ENCODE measurements at regions not wholly inside any gene's neighbourhood (a gene's known extent, or its start where the extent isn't known, plus 50 kb on each side); places are given as distances from the start of the nearest gene placed in this dataset.

GRCh38 chr2:15791294-15791693, 149.1 kb upstream of the MYCN start (continued):
- TF ChIP-seq ETS1 (IDR thresholded peaks at IDR 0.05) = no peak
- TF ChIP-seq ZNF331 (CRISPR knock-in tag; IDR thresholded peaks at IDR 0.05; ENCODE audit: low read depth) = no peak
- TF ChIP-seq REST (IDR thresholded peaks at IDR 0.05; ENCODE audit: unreplicated experiment) = no peak
- no peak for TF ChIP-seq STAT1 (IDR thresholded peaks at IDR 0.05; ENCODE audit: unreplicated experiment)
- TF ChIP-seq CREB1 (CRISPR knock-in tag; IDR thresholded peaks at IDR 0.05; ENCODE audit: low read depth) = no peak
- TF ChIP-seq JUNB (IDR thresholded peaks at IDR 0.05; ENCODE audit: unreplicated experiment) = no peak
- no peak for TF ChIP-seq EZH2phosphoT487 (IDR thresholded peaks at IDR 0.05; ENCODE audit: unreplicated experiment)
- no peak for TF ChIP-seq EZH2 (IDR thresholded peaks at IDR 0.05; ENCODE audit: low read depth, unreplicated experiment)
- TF ChIP-seq POLR2AphosphoS5 (IDR thresholded peaks at IDR 0.05; ENCODE audit: low read depth) = no peak

GRCh38 chr2:15792331-15792730, 148.0 kb upstream of the MYCN start:
- peaks cover 5% of the 10 kb centered on the region for H3K27me3 Mint-ChIP-seq (ENCODE audit: insufficient read depth, low read depth, poor library complexity)
- H3K4me3 ChIP-seq = no peak overlapping the region
- TF ChIP-seq ZNF331 (CRISPR knock-in tag; IDR thresholded peaks at IDR 0.05; ENCODE audit: low read depth) (no peak), ZNF462 (CRISPR knock-in tag; IDR thresholded peaks at IDR 0.05) (no peak), ZNF114 (CRISPR knock-in tag; IDR thresholded peaks at IDR 0.05) (no peak), ETS1 (IDR thresholded peaks at IDR 0.05) (no peak), CTCF (conservative IDR thresholded peaks at IDR 0.05; ENCODE audit: low read depth in 2 of 2) (no peak), JUNB (IDR thresholded peaks at IDR 0.05; ENCODE audit: unreplicated experiment) (no peak)
- no peaks in the 10 kb centered on the region for H3K36me3 ChIP-seq (ENCODE audit: insufficient read depth)
- no peak overlapping the region for H3K4me2 ChIP-seq
- no peak overlapping the region for H3K27ac ChIP-seq (ENCODE audit: low read depth)
- H2AFZ ChIP-seq = no peak overlapping the region
- H3K9me3 Mint-ChIP-seq = no peaks in the 10 kb centered on the region; the same call in 2 of the 3 replicates
- H3K4me3 Mint-ChIP-seq = no peak overlapping the region
- H3K27me3 ChIP-seq (ENCODE audit: insufficient read depth) = no peaks in the 10 kb centered on the region
- H3K36me3 Mint-ChIP-seq (ENCODE audit: low read depth) = no peaks in the 10 kb centered on the region
- no peaks in the 10 kb centered on the region for H3K79me2 ChIP-seq (replicated peaks; ENCODE audit: insufficient read depth)
- ATAC-seq = no peak
- peaks cover under 1% of the 10 kb centered on the region; the same call in 1 of the 2 replicates for H3K4me1 ChIP-seq (ENCODE audit: insufficient read depth)
- H3F3A ChIP-seq (replicated peaks; ENCODE audit: low read depth) = no peaks in the 10 kb centered on the region
- peaks cover 6% of the 10 kb centered on the region; the same call in 1 of the 3 replicates for H3K4me1 Mint-ChIP-seq
- H4K20me1 ChIP-seq (replicated peaks; ENCODE audit: insufficient read depth) = no peaks in the 10 kb centered on the region
- no peak overlapping the region for H3K27ac Mint-ChIP-seq
- no peak for DNase-seq (ENCODE audit: low spot score)
- H3K9me2 ChIP-seq (ENCODE audit: insufficient read depth) = 0 out of 2 replicates have a peak, but pooled peaks cover 12% of the 10 kb centered on the region

Data from GM23338 (cell line).